ENCODE measurements at regions not wholly inside any gene's neighbourhood (a gene's known extent, or its start where the extent isn't known, plus 50 kb on each side); places are given as distances from the start of the nearest gene placed in this dataset.
"Not testable (repeated sequence)": the region's sequence is repeated elsewhere in the genome, so short reads cannot be mapped to it uniquely, and the experiment has no call there.

DNA sequence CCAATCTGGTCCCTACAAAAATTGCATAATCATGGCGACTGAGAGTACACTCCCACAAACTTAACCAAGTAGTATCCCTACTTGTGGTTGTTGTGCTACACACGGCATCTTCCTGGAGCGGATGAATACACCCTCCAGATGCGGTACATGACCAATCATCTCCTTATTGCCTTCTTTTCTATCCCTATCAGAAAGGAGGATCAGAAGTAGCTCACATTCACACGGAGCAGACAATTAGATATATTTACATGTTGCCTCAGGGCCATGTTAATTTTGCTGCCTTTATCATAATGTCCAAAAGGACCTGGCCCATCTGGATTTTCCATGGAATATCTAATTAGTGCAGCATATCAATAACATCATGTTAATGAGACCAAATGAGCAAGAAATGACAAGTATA lies 96.4 kb upstream of the RNU6-1 start:
- no peaks in the 10 kb centered on the region for H3F3A ChIP-seq (ENCODE audit: insufficient read depth)
- no peak overlapping the region for H3K4me2 ChIP-seq (ENCODE audit: low read depth, low read length, poor library complexity, severe bottlenecking)
- no peaks in the 10 kb centered on the region for H3K9me2 ChIP-seq (replicated peaks; ENCODE audit: insufficient read depth, low read length)
- H4K20me1 ChIP-seq (ENCODE audit: low read depth, low read length), result no peaks in the 10 kb centered on the region
- no peak overlapping the region for H3K4me3 ChIP-seq (ENCODE audit: insufficient read depth, low read length, poor library complexity, severe bottlenecking)
- no peaks in the 10 kb centered on the region for H3K36me3 ChIP-seq (ENCODE audit: low read length)
- H3K79me2 ChIP-seq (ENCODE audit: insufficient read depth, low read length), result no peaks in the 10 kb centered on the region
- no peaks in the 10 kb centered on the region for H3K27me3 ChIP-seq (ENCODE audit: low read length)
- no peak overlapping the region for H2AFZ ChIP-seq (ENCODE audit: low read depth, low read length, severe bottlenecking)
- H3K9me3 ChIP-seq (ENCODE audit: insufficient read depth, low read length), result no peaks in the 10 kb centered on the region
- no peak for TF ChIP-seq EZH2phosphoT487 (conservative IDR thresholded peaks at IDR 0.05; ENCODE audit: low read length)
- TF ChIP-seq, protein P1, sequence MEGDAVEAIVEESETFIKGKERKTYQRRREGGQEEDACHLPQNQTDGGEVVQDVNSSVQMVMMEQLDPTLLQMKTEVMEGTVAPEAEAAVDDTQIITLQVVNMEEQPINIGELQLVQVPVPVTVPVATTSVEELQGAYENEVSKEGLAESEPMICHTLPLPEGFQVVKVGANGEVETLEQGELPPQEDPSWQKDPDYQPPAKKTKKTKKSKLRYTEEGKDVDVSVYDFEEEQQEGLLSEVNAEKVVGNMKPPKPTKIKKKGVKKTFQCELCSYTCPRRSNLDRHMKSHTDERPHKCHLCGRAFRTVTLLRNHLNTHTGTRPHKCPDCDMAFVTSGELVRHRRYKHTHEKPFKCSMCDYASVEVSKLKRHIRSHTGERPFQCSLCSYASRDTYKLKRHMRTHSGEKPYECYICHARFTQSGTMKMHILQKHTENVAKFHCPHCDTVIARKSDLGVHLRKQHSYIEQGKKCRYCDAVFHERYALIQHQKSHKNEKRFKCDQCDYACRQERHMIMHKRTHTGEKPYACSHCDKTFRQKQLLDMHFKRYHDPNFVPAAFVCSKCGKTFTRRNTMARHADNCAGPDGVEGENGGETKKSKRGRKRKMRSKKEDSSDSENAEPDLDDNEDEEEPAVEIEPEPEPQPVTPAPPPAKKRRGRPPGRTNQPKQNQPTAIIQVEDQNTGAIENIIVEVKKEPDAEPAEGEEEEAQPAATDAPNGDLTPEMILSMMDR (IDR thresholded peaks at IDR 0.05; ENCODE audit: insufficient read depth, low read length, poor library complexity, severe bottlenecking), result no peak
- H3K27ac ChIP-seq (ENCODE audit: low read depth, low read length), result no peak overlapping the region
- no peak overlapping the region for H3K9ac ChIP-seq (ENCODE audit: low read length)

DNA sequence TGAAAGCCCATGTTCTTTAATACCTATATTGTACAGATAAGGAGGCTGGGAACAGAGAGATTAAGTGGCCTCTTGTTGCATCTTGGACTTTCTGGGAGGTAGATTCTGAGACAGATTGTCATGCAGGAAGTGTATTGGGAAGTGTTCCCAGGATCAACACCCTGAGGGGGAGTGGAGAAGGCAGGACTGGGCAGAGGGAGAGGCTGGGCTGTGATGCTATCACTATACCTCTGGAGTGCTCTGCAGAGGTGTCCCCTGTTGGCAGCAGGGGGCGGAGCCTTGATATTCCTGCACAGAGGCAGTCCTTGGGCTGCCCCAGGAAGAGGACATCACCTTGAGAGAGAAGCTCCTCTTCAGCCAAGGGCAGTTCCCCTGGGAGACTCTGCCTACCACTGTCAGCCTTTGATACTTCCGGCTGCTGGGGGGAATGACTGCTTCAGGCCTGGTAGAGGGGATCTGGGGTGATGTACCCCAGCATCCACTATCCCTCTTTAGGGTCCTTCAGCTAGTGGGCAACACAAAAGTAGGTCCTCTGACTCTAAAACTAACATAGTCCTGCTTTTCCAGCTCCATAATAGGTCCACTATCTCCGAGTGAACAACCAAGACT lies 97.4 kb upstream of the RNU6-1 start:
- Histone ChIP-seq H3K27ac (ENCODE audit: low read depth, low read length) (no peak overlapping the region), H3K9ac (ENCODE audit: low read length) (no peak overlapping the region)
- TF ChIP-seq EZH2phosphoT487 (conservative IDR thresholded peaks at IDR 0.05; ENCODE audit: low read length), result no peak
- TF ChIP-seq, protein P1 (IDR thresholded peaks at IDR 0.05; ENCODE audit: insufficient read depth, low read length, poor library complexity, severe bottlenecking), result no peak

DNA sequence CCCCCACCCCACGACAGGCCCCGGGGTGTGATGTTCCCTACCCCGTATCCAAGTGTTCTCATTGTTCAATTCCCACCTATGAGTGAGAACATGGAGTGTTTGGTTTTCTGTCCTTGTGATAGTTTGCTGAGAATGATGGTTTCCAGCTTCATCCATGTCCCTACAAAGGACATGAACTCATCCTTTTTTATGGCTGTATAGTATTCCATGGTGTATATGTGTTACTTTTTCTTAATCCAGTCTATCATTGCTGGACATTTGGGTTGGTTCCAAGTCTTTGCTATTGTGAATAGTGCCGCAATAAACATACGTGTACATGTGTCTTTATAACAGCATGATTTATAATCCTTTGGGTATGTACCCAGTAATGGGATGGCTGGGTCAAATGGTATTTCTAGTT lies 99.3 kb upstream of the RNU6-1 start:
- not testable (repeated sequence) for H3K9me2 ChIP-seq (replicated peaks; ENCODE audit: insufficient read depth, low read length); H3F3A ChIP-seq (ENCODE audit: insufficient read depth); H3K4me2 ChIP-seq (ENCODE audit: low read depth, low read length, poor library complexity, severe bottlenecking); H3K27me3 ChIP-seq (ENCODE audit: low read length); H4K20me1 ChIP-seq (ENCODE audit: low read depth, low read length); H3K36me3 ChIP-seq (ENCODE audit: low read length); H2AFZ ChIP-seq (ENCODE audit: low read depth, low read length, severe bottlenecking); H3K9me3 ChIP-seq (ENCODE audit: insufficient read depth, low read length); H3K9ac ChIP-seq (ENCODE audit: low read length); H3K79me2 ChIP-seq (ENCODE audit: insufficient read depth, low read length); H3K27ac ChIP-seq (ENCODE audit: low read depth, low read length); H3K4me3 ChIP-seq (ENCODE audit: insufficient read depth, low read length, poor library complexity, severe bottlenecking)

More for the DNA sequence above, 97.4 kb upstream of the RNU6-1 start:
- Histone ChIP-seq H3F3A (ENCODE audit: insufficient read depth) (no peaks in the 10 kb centered on the region), H3K4me2 (ENCODE audit: low read depth, low read length, poor library complexity, severe bottlenecking) (no peak overlapping the region), H3K36me3 (ENCODE audit: low read length) (no peaks in the 10 kb centered on the region), H3K79me2 (ENCODE audit: insufficient read depth, low read length) (no peaks in the 10 kb centered on the region), H2AFZ (ENCODE audit: low read depth, low read length, severe bottlenecking) (no peak overlapping the region), H3K9me3 (ENCODE audit: insufficient read depth, low read length) (no peaks in the 10 kb centered on the region), H3K9me2 (replicated peaks; ENCODE audit: insufficient read depth, low read length) (no peaks in the 10 kb centered on the region), H4K20me1 (ENCODE audit: low read depth, low read length) (no peaks in the 10 kb centered on the region), H3K4me3 (ENCODE audit: insufficient read depth, low read length, poor library complexity, severe bottlenecking) (no peak overlapping the region), H3K27me3 (ENCODE audit: low read length) (no peaks in the 10 kb centered on the region)

DNA sequence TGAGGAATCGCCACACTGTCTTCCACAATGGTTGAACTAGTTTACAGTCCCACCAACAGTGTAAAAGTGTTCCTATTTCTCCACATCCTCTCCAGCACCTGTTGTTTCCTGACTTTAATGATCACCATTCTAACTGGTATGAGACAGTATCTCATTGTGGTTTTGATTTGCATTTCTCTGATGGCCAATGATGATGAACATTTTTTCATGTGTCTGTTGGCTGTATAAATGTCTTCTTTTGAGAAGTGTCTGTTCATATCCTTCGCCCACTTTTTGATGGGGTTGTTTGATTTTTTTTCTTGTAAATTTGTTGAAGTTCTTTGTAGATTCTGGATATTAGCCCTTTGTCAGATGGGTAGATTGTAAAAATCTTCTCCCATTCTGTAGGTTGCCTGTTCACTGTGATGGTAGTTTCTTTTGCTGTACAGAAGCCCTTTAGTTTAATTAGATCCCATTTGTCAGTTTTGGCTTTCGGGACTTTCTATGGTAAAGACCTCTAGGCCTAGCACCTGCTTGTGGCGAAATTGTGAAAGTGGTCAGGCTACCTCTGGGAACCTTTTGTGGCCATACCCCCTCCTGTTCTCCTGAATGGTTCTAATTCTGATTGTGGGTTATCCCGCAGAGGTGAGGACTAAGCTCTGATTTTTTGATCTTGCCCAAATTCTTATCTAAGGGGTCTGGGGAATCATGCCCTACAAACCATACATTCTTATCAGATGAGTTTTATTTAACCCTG lies 99.9 kb upstream of the RNU6-1 start:
- not testable (repeated sequence) for H3K4me2 ChIP-seq (ENCODE audit: low read depth, low read length, poor library complexity, severe bottlenecking); H3K27me3 ChIP-seq (ENCODE audit: low read length); H3K4me3 ChIP-seq (ENCODE audit: insufficient read depth, low read length, poor library complexity, severe bottlenecking); H3K9me3 ChIP-seq (ENCODE audit: insufficient read depth, low read length); H3K27ac ChIP-seq (ENCODE audit: low read depth, low read length); H3K9me2 ChIP-seq (replicated peaks; ENCODE audit: insufficient read depth, low read length); H2AFZ ChIP-seq (ENCODE audit: low read depth, low read length, severe bottlenecking); H3K36me3 ChIP-seq (ENCODE audit: low read length); H3K79me2 ChIP-seq (ENCODE audit: insufficient read depth, low read length); H4K20me1 ChIP-seq (ENCODE audit: low read depth, low read length); H3F3A ChIP-seq (ENCODE audit: insufficient read depth); H3K9ac ChIP-seq (ENCODE audit: low read length)

All from SU-DHL-6 (cell line).